HepG2 (cell line): ENCODE measurements at regions not wholly inside any gene's neighbourhood (a gene's known extent, or its start where the extent isn't known, plus 50 kb on each side); places are given as distances from the start of the nearest gene placed in this dataset.

Experiments used
- ATAC-seq: fragments of 200-7000 bp; cut with Tn5 transposase; 3 replicates; pipeline ENCODE4 v1.9.1; 2020; ENCODE audit warnings: mild to moderate bottlenecking, moderate library complexity
- BruUV-seq: library from RNA; stranded (reverse); fragments of 400-500 nt; replicated peaks from 2 replicates; lab custom pipeline; 2021; lab: Mats Ljungman, UMichigan
- CTCF ChIA-PET: fragments of 300-600 bp; formaldehyde crosslinking; extraction: SDS; loops from one replicate; lab custom pipeline; 2021; ENCODE audit warnings: low total read pairs, inconsistent platforms, low intra/inter-chr PET ratio; lab: Yijun Ruan, JAX
- POLR2A ChIA-PET: fragments of 350-600 bp; sonication (Branson Sonifier 250); formaldehyde crosslinking; loops from one replicate; lab custom pipeline; 2020; ENCODE audit warnings: antibody characterized with exemption, inconsistent platforms; lab: Yijun Ruan, JAX
- DNase-seq: peaks from one replicate; pipeline ENCODE4 v3.0.0-alpha.2; 2015; ENCODE audit warnings: low spot score
- FAIRE-seq: peaks from 3 replicates; lab custom pipeline; 2011; peaks lifted over from hg19 to GRCh38; lab: Jason Lieb, UNC
- H2AFZ ChIP-seq: one replicate; pipeline ENCODE4 v1.6.1; 2011; ENCODE audit warnings: low read length, inconsistent platforms
- H3K27ac ChIP-seq: fragments of 300-600 bp; 3 replicates; pipeline ENCODE4 v1.8.0; 2011; ENCODE audit warnings: mixed run types, mild to moderate bottlenecking, mixed read lengths, low read length, inconsistent platforms; ENCODE audit not compliant: insufficient read depth; ENCODE audit errors: extremely low read length
- H3K27me3 ChIP-seq, 2 experiments: fragments of 200-600 bp in 1 of 2; 2 replicates in 1 of 2; 3 replicates in 1 of 2; pipeline versions ENCODE4 v1.6.0 to v1.8.0; 2011; ENCODE audit warnings: low read length in 2 of 2, mild to moderate bottlenecking in 2 of 2, moderate library complexity in 2 of 2, inconsistent platforms in 1 of 2; ENCODE audit not compliant: insufficient read depth in 2 of 2, control insufficient read depth in 1 of 2
- H3K36me3 ChIP-seq, 2 experiments: fragments of 200-600 bp in 1 of 2; replicated peaks in 1 of 2; 2 replicates in 1 of 2; 3 replicates in 1 of 2; pipeline versions ENCODE4 v1.5.1 to v1.8.0; 2011; ENCODE audit warnings: low read length in 2 of 2, inconsistent platforms in 1 of 2; ENCODE audit not compliant: insufficient read depth in 2 of 2, control insufficient read depth in 1 of 2
- H3K4me1 ChIP-seq: 2 replicates; pipeline ENCODE4 v1.5.1; 2012; ENCODE audit warnings: low read length, inconsistent platforms; ENCODE audit not compliant: insufficient read depth
- H3K4me2 ChIP-seq: 2 replicates; pipeline ENCODE4 v1.6.0; 2011; ENCODE audit warnings: low read depth, low read length, inconsistent platforms
- H3K4me3 ChIP-seq, 3 experiments: fragments of 200-600 bp in 1 of 3; sonication (generic), shearing (Covaris generic) in 1 of 3; replicated peaks in 1 of 3; 2 replicates each; pipeline ENCODE4 v1.5.1; 2011 to 2016; ENCODE audit warnings: low read length in 3 of 3, inconsistent platforms in 2 of 3, low read depth in 2 of 3, mild to moderate bottlenecking in 2 of 3, control low read depth in 1 of 3, mixed read lengths in 1 of 3; ENCODE audit not compliant: insufficient read depth in 1 of 3
- H3K79me2 ChIP-seq: one replicate; pipeline ENCODE4 v1.6.1; 2011; ENCODE audit warnings: low read length, inconsistent platforms; ENCODE audit not compliant: insufficient read depth
- H3K9ac ChIP-seq: 2 replicates; pipeline ENCODE4 v1.6.0; 2011; ENCODE audit warnings: mild to moderate bottlenecking, low read depth, low read length, inconsistent platforms; ENCODE audit not compliant: insufficient read depth
- H3K9me3 ChIP-seq: 2 replicates; pipeline ENCODE4 v1.5.1; 2012; ENCODE audit warnings: mild to moderate bottlenecking, low read length
- H4K20me1 ChIP-seq: 2 replicates; pipeline ENCODE4 v1.6.0; 2011; ENCODE audit warnings: inconsistent platforms, mild to moderate bottlenecking, low read length, moderate library complexity; ENCODE audit not compliant: insufficient read depth
- ETV6 ChIP-seq: sonication (generic); formaldehyde crosslinking; conservative IDR thresholded peaks from 2 replicates; pipeline ENCODE4 v1.4.0; 2020; ENCODE audit warnings: missing genetic modification reagents
- KAT7 ChIP-seq: IDR thresholded peaks from 2 replicates; pipeline ENCODE4 v1.6.1; 2018; ENCODE audit warnings: borderline replicate concordance, missing compliant biosample characterization
- KLF11 ChIP-seq: IDR thresholded peaks from 2 replicates; pipeline ENCODE4 v1.6.1; 2016; ENCODE audit warnings: missing compliant biosample characterization
- NBN ChIP-seq: fragments of 450-650 bp; conservative IDR thresholded peaks from 2 replicates; pipeline ENCODE4 v1.6.1; 2017
- NFATC3 ChIP-seq: sonication (generic); formaldehyde crosslinking; IDR thresholded peaks from 2 replicates; pipeline ENCODE4 v1.5.1; 2020; ENCODE audit warnings: mild to moderate bottlenecking, missing genetic modification reagents
- PRDM15 ChIP-seq: sonication (generic); formaldehyde crosslinking; IDR thresholded peaks from 2 replicates; pipeline ENCODE4 v1.4.0; 2020; ENCODE audit warnings: missing genetic modification reagents
- RARG ChIP-seq: sonication (generic); formaldehyde crosslinking; IDR thresholded peaks from 2 replicates; pipeline ENCODE4 v1.4.0; 2020; ENCODE audit warnings: low read depth, mild to moderate bottlenecking, missing genetic modification reagents
- RBFOX2 ChIP-seq: fragments of 200-400 bp; formaldehyde crosslinking; IDR thresholded peaks from 2 replicates; pipeline ENCODE4 v1.6.1; 2017; ENCODE audit warnings: low read depth, mild to moderate bottlenecking, low read length
- SP4 ChIP-seq: sonication (generic); formaldehyde crosslinking; IDR thresholded peaks from 2 replicates; pipeline ENCODE4 v1.8.1; 2023; ENCODE audit warnings: mild to moderate bottlenecking, missing genetic modification reagents
- TFDP2 ChIP-seq: sonication (generic); formaldehyde crosslinking; IDR thresholded peaks from 2 replicates; pipeline ENCODE4 v1.4.0; 2020; ENCODE audit warnings: missing genetic modification reagents
- ZFP41 ChIP-seq: sonication (generic); formaldehyde crosslinking; IDR thresholded peaks from 2 replicates; pipeline ENCODE4 v1.4.0; 2020; ENCODE audit warnings: mild to moderate bottlenecking, missing genetic modification reagents, borderline replicate concordance
- ZNF18 ChIP-seq: sonication (generic); formaldehyde crosslinking; IDR thresholded peaks from 2 replicates; pipeline ENCODE4 v1.8.0; 2022; ENCODE audit warnings: mild to moderate bottlenecking, missing genetic modification reagents; ENCODE audit not compliant: insufficient replicate concordance
- ZNF543 ChIP-seq: sonication (generic); formaldehyde crosslinking; IDR thresholded peaks from 2 replicates; pipeline ENCODE4 v1.4.0; 2020; ENCODE audit warnings: mild to moderate bottlenecking, missing genetic modification reagents
- ZNF574 ChIP-seq: sonication (generic); formaldehyde crosslinking; IDR thresholded peaks from 2 replicates; pipeline ENCODE4 v1.4.0; 2020; ENCODE audit warnings: missing genetic modification reagents
- ZNF629 ChIP-seq: sonication (generic); formaldehyde crosslinking; conservative IDR thresholded peaks from 2 replicates; pipeline ENCODE4 v1.5.0; 2020; ENCODE audit warnings: missing genetic modification reagents
- ZNF773 ChIP-seq: sonication (generic); formaldehyde crosslinking; IDR thresholded peaks from 2 replicates; pipeline ENCODE4 v1.4.0; 2020; ENCODE audit warnings: missing genetic modification reagents, borderline replicate concordance
- ZNF788 ChIP-seq: sonication (generic); formaldehyde crosslinking; IDR thresholded peaks from 2 replicates; pipeline ENCODE4 v1.5.0; 2020; ENCODE audit warnings: mild to moderate bottlenecking, missing genetic modification reagents, borderline replicate concordance
- WGBS: methylation state at CpG from one replicate; pipeline ENCODE4 v1.1.6; 2017; ENCODE audit warnings: low lambda C conversion rate; 5-methylcytosine and 5-hydroxymethylcytosine counted together
- in situ Hi-C: cut with HindIII; loops from 2 replicates; pipeline ENCODE4 v1.10.0; 2017; ENCODE audit warnings: low pct_unique_long_range_greater_than_20kb; ENCODE audit not compliant: extremely low pct_ligation_motif_present
- intact Hi-C: fragments of 100-400 bp; cut with micrococcal nuclease; formaldehyde crosslinking; loops from one replicate; pipeline ENCODE4 v1.10.0; 2022; ENCODE audit not compliant: unreplicated experiment

GRCh38 chr12:78579846-78580245, 284.7 kb upstream of the SYT1 start:
- no peaks in the 10 kb centered on the region for H4K20me1 ChIP-seq
- H3K27me3 ChIP-seq: no peaks in the 10 kb centered on the region
- H3K4me2 ChIP-seq: no peak overlapping the region
- in situ Hi-C loops (no loop called here), intact Hi-C loops (no loop called here)
- 0% methylated on average over 1 of the region's 1 CpG for WGBS
- ChIA-PET CTCF (no interaction called here), POLR2A (no interaction called here)
- H3K79me2 ChIP-seq: no peaks in the 10 kb centered on the region
- no peak overlapping the region for H3K9ac ChIP-seq
- no peak for ATAC-seq
- H3K9me3 ChIP-seq: peaks cover 6% of the 10 kb centered on the region; the same call in 1 of the 2 replicates
- H3K36me3 ChIP-seq: no peaks in the 10 kb centered on the region
- no peak for DNase-seq
- no peak for FAIRE-seq
- no peak overlapping the region for H3K4me3 ChIP-seq
- no peak overlapping the region for H3K27ac ChIP-seq
- H2AFZ ChIP-seq: no peak overlapping the region
- H3K4me1 ChIP-seq: no peaks in the 10 kb centered on the region
- no TSS peak for BruUV-seq
- TF ChIP-seq KLF11 (CRISPR knock-in tag): no peak
- TF ChIP-seq RARG: no peak
- no peak for TF ChIP-seq TFDP2 (CRISPR knock-in tag)
- no peak for TF ChIP-seq ZNF574 (CRISPR knock-in tag)
- TF ChIP-seq ZNF788 (CRISPR knock-in tag): no peak
- TF ChIP-seq ZNF18 (CRISPR knock-in tag): no peak
- no peak for TF ChIP-seq ZNF629 (CRISPR knock-in tag)
- TF ChIP-seq ZFP41 (CRISPR knock-in tag): no peak
- no peak for TF ChIP-seq ZNF543 (CRISPR knock-in tag)
- no peak for TF ChIP-seq NFATC3 (CRISPR knock-in tag)
- TF ChIP-seq SP4: no peak
- TF ChIP-seq NBN: no peak
- no peak for TF ChIP-seq ETV6 (CRISPR knock-in tag)
- no peak for TF ChIP-seq ZNF773 (CRISPR knock-in tag)
- TF ChIP-seq PRDM15 (CRISPR knock-in tag): no peak
- TF ChIP-seq RBFOX2: no peak
- TF ChIP-seq KAT7: no peak
